SK-N-MC (cell line): ENCODE measurements at regions not wholly inside any gene's neighbourhood (a gene's known extent, or its start where the extent isn't known, plus 50 kb on each side); places are given as distances from the start of the nearest gene placed in this dataset.

Source experiments
- EZH2 ChIP-seq: fragments of 200-600 bp; sonication (generic); IDR thresholded peaks from one replicate; pipeline ENCODE4 v1.6.1; 2017; ENCODE audit warnings: antibody characterized with exemption
- POLR2AphosphoS5 ChIP-seq: IDR thresholded peaks from 2 replicates; pipeline ENCODE4 v1.6.1; 2012; ENCODE audit warnings: mild to moderate bottlenecking, low read depth, low read length, borderline replicate concordance

GRCh38 chr6:28597924-28598722, 72.4 kb downstream of the GPX5 start:
- no peak for TF ChIP-seq POLR2AphosphoS5
- TF ChIP-seq EZH2, result no peak
